SK-N-SH (cell line): ENCODE measurements at regions not wholly inside any gene's neighbourhood (a gene's known extent, or its start where the extent isn't known, plus 50 kb on each side); places are given as distances from the start of the nearest gene placed in this dataset.
A peak's percentile ranks its signal among the peaks of the same experiment; 100 is the strongest.
"Not testable (repeated sequence)": the region's sequence is repeated elsewhere in the genome, so short reads cannot be mapped to it uniquely, and the experiment has no call there.

Experiments used
- CTCF ChIA-PET: fragments of 300-600, 350-600 bp; formaldehyde crosslinking; extraction: SDS; loops from one replicate; lab custom pipeline; 2021; lab: Yijun Ruan, JAX
- POLR2A ChIA-PET: fragments of 350-600 bp; sonication (Branson Sonifier 250); formaldehyde crosslinking; extraction: SDS; loops from one replicate; lab custom pipeline; 2020; ENCODE audit warnings: antibody characterized with exemption, inconsistent platforms; lab: Yijun Ruan, JAX
- DNase-seq: peaks from one replicate; pipeline ENCODE4 v3.0.0; 2012
- H2AFZ ChIP-seq: fragments of 200-600 bp; sonication (generic); 2 replicates; pipeline ENCODE4 v1.8.1; 2016; ENCODE audit warnings: antibody characterized with exemption, mild to moderate bottlenecking, low read depth
- H3F3A ChIP-seq: fragments of 200-600 bp; sonication (generic); replicated peaks from 2 replicates; pipeline ENCODE3; 2016; ENCODE audit warnings: antibody characterized with exemption, mild to moderate bottlenecking; ENCODE audit not compliant: insufficient read depth
- H3K27ac ChIP-seq, 2 experiments: fragments of 200-500 bp in 1 of 2; fragments of 200-600 bp in 1 of 2; sonication (Bioruptor generic) in 1 of 2; sonication (generic), shearing (Covaris generic) in 1 of 2; 2 replicates each; pipeline versions ENCODE4 v1.5.1 to v1.6.1; 2014 to 2016; ENCODE audit warnings: low read depth in 2 of 2, inconsistent platforms in 1 of 2, low read length in 1 of 2, mild to moderate bottlenecking in 1 of 2, mixed read lengths in 1 of 2
- H3K27me3 ChIP-seq: fragments of 200-600 bp; sonication (generic), shearing (Covaris generic); 2 replicates; pipeline ENCODE4 v1.6.1; 2016; ENCODE audit warnings: mixed run types; ENCODE audit not compliant: insufficient read depth
- H3K36me3 ChIP-seq, 2 experiments: fragments of 200-500 bp in 1 of 2; fragments of 200-600 bp in 1 of 2; sonication (Bioruptor generic) in 1 of 2; sonication (generic) in 1 of 2; replicated peaks in 1 of 2; 2 replicates each; pipeline versions ENCODE3 to v1.5.1; 2014 to 2016; ENCODE audit warnings: low read length in 1 of 2, mild to moderate bottlenecking in 1 of 2; ENCODE audit not compliant: insufficient read depth in 2 of 2, control insufficient read depth in 1 of 2
- H3K4me1 ChIP-seq, 2 experiments: fragments of 200-500 bp in 1 of 2; fragments of 200-600 bp in 1 of 2; sonication (Bioruptor generic) in 1 of 2; sonication (generic), shearing (Covaris generic) in 1 of 2; 2 replicates each; pipeline versions ENCODE4 v1.5.1 to v1.6.1; 2014 to 2016; ENCODE audit warnings: low read depth in 1 of 2, low read length in 1 of 2, mixed run types in 1 of 2; ENCODE audit not compliant: insufficient read depth in 2 of 2, control insufficient read depth in 1 of 2
- H3K4me2 ChIP-seq: fragments of 200-600 bp; sonication (generic), shearing (Covaris generic); 2 replicates; pipeline ENCODE4 v1.6.1; 2017; ENCODE audit warnings: mixed run types
- H3K4me3 ChIP-seq, 2 experiments: fragments of 200-500 bp in 1 of 2; fragments of 200-600 bp in 1 of 2; sonication (Bioruptor generic) in 1 of 2; sonication (generic), shearing (Covaris generic) in 1 of 2; 2 replicates each; pipeline versions ENCODE4 v1.5.1 to v1.8.1; 2014 to 2016; ENCODE audit warnings: low read depth in 2 of 2, inconsistent platforms in 1 of 2, low read length in 1 of 2, mild to moderate bottlenecking in 1 of 2, mixed read lengths in 1 of 2, moderate library complexity in 1 of 2
- H3K79me2 ChIP-seq: fragments of 200-600 bp; sonication (generic); 2 replicates; pipeline ENCODE4 v1.8.1; 2017; ENCODE audit warnings: mild to moderate bottlenecking; ENCODE audit not compliant: insufficient read depth
- H3K9ac ChIP-seq: fragments of 200-600 bp; sonication (generic); 2 replicates; pipeline ENCODE4 v1.6.1; 2017; ENCODE audit warnings: mixed run types
- H3K9me2 ChIP-seq: fragments of 200-600 bp; sonication (generic); 2 replicates; pipeline ENCODE4 v1.6.1; 2017; ENCODE audit warnings: mixed run types
- H3K9me3 ChIP-seq: fragments of 200-600 bp; sonication (generic); 2 replicates; pipeline ENCODE4 v1.6.1; 2017; ENCODE audit warnings: mixed run types, mild to moderate bottlenecking, moderate library complexity
- H4K20me1 ChIP-seq: fragments of 200-600 bp; sonication (generic); 2 replicates; pipeline ENCODE4 v1.6.1; 2017; ENCODE audit warnings: mild to moderate bottlenecking, mixed run types; ENCODE audit not compliant: insufficient read depth
- EP300 ChIP-seq, 2 experiments: IDR thresholded peaks; 2 replicates each; pipeline versions ENCODE4 v1.4.0 to v1.6.1; 2012; ENCODE audit warnings: borderline replicate concordance in 1 of 2, low read depth in 1 of 2, low read length in 1 of 2
- FOSL2 ChIP-seq: IDR thresholded peaks from 2 replicates; pipeline ENCODE4 v1.4.0; 2012; ENCODE audit warnings: low read depth, mild to moderate bottlenecking, moderate library complexity, borderline replicate concordance
- FOXJ3 ChIP-seq: sonication (generic); formaldehyde crosslinking; IDR thresholded peaks from 2 replicates; pipeline ENCODE4 v1.5.1; 2020; ENCODE audit warnings: mild to moderate bottlenecking, missing genetic modification reagents
- GATA2 ChIP-seq: sonication (generic); formaldehyde crosslinking; IDR thresholded peaks from 2 replicates; pipeline ENCODE4 v1.5.0; 2020; ENCODE audit warnings: mild to moderate bottlenecking, missing genetic modification reagents
- JUND ChIP-seq: IDR thresholded peaks from 2 replicates; pipeline ENCODE4 v1.4.0; 2012
- NFIC ChIP-seq: IDR thresholded peaks from 2 replicates; pipeline ENCODE4 v1.4.0; 2012; ENCODE audit warnings: borderline replicate concordance
- PBX3 ChIP-seq: IDR thresholded peaks from 2 replicates; pipeline ENCODE4; 2012
- POLR2AphosphoS5 ChIP-seq: IDR thresholded peaks from 2 replicates; pipeline ENCODE4 v1.6.1; 2012; ENCODE audit warnings: low read depth, low read length
- RAD21 ChIP-seq: IDR thresholded peaks from 2 replicates; pipeline ENCODE4 v1.6.1; 2012; ENCODE audit warnings: mild to moderate bottlenecking, low read length
- RCOR1 ChIP-seq: fragments of 150-350 bp; IDR thresholded peaks from 2 replicates; pipeline ENCODE4 v1.6.1; 2017; ENCODE audit warnings: antibody characterized with exemption, low read length
- SIN3A ChIP-seq: IDR thresholded peaks from 2 replicates; pipeline ENCODE4 v1.6.1; 2012; ENCODE audit warnings: low read depth, mild to moderate bottlenecking, low read length, moderate library complexity, borderline replicate concordance
- TCF12 ChIP-seq: IDR thresholded peaks from 2 replicates; pipeline ENCODE4 v1.4.0; 2012
- TEAD4 ChIP-seq: IDR thresholded peaks from 2 replicates; pipeline ENCODE4 v1.4.0; 2012; ENCODE audit warnings: mild to moderate bottlenecking, borderline replicate concordance; ENCODE audit not compliant: insufficient read depth
- YY1 ChIP-seq: IDR thresholded peaks from 2 replicates; pipeline ENCODE4 v1.4.0; 2012; ENCODE audit warnings: low read depth, mild to moderate bottlenecking
- WGBS: methylation state at CpG from one replicate; pipeline ENCODE4 v1.1.6; 2017; ENCODE audit warnings: low lambda C conversion rate; 5-methylcytosine and 5-hydroxymethylcytosine counted together
- TF ChIP-seq, protein P1 (sequence below): IDR thresholded peaks from 2 replicates; pipeline ENCODE4 v1.4.0; 2012; ENCODE audit warnings: low read depth, borderline replicate concordance
- TF ChIP-seq, protein P2 (sequence below): IDR thresholded peaks from 2 replicates; pipeline ENCODE4 v1.6.1; 2012; ENCODE audit warnings: mild to moderate bottlenecking, low read depth, low read length, moderate library complexity

DNA sequence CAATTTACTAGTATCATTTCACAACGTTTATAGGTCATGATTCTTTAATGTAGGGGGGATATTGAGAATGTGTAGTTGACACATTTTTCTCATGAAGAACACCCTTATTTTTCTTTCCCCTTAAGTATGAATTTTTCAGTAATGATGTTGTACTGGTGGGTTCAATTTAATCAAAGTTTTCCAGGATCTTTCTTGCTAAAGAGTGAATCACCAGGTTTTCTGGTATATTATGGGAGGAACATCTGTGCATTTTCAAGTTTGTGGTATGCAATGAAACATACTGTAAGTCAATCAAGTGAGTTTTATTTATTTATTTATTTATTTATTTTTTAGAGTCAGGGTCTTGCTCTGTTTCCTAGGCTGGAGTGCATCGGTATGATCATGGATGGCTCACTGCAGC, 221.2 kb upstream of the PTGFR start:
- no peaks in the 10 kb centered on the region for H3K9me2 ChIP-seq
- no peak overlapping the region for H3K27ac ChIP-seq
- no peak overlapping the region for H3K9ac ChIP-seq
- no peaks in the 10 kb centered on the region for H3K36me3 ChIP-seq
- no peaks in the 10 kb centered on the region for H4K20me1 ChIP-seq
- POLR2A ChIA-PET, result no interaction called here
- H3K27me3 ChIP-seq, result no peaks in the 10 kb centered on the region
- no peak overlapping the region for H3K4me3 ChIP-seq
- H3K79me2 ChIP-seq, result no peaks in the 10 kb centered on the region
- no peak for DNase-seq
- H3F3A ChIP-seq, result no peaks in the 10 kb centered on the region
- no peak overlapping the region for H3K4me2 ChIP-seq
- TF ChIP-seq POLR2AphosphoS5 (no peak), FOSL2 (no peak), JUND (no peak), SIN3A (no peak)
- TF ChIP-seq, all 33 proteins: peak for 0
- Histone ChIP-seq H3K9me3 (no peaks in the 10 kb centered on the region), H2AFZ (no peak overlapping the region), H3K4me1 (no peaks in the 10 kb centered on the region)
- CTCF ChIA-PET, result no interaction called here
- 92% methylated on average over 2 of the region's 2 CpGs for WGBS

DNA sequence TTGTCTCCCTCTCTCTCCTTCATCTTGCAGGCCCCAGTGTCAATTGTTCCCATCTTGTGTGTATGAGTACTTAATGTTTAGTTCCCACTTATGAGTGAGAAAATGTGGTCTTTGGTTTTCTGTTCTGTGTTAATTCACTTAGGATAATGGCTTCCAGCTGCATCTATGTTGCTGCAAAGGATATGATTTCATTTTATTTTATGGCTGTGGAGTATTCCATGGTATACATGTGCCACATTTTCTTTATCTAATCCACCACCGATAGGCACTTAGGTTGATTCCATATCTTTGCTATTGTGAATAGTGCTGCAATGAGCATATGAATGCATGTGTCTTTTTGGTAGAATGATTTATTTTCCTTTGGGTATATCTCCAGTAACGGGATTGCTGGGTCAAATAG, 219.4 kb upstream of the PTGFR start:
- H3K27me3 ChIP-seq, H4K20me1 ChIP-seq, H2AFZ ChIP-seq, H3K9me2 ChIP-seq, H3K79me2 ChIP-seq, H3K27ac ChIP-seq, H3K4me2 ChIP-seq, H3K9ac ChIP-seq, H3K9me3 ChIP-seq, POLR2A ChIA-PET, H3K4me1 ChIP-seq, H3K36me3 ChIP-seq, H3F3A ChIP-seq, H3K4me3 ChIP-seq, DNase-seq: not testable (repeated sequence)
- CTCF ChIA-PET, result interaction anchor here (0.6 kb wide), 1 partner anchor 129 kb away, joined by 3 read pairs; no protein-coding TSS in a partner anchor
- 26% methylated on average over 2 of the region's 2 CpGs for WGBS
- peak; percentile 48 for TF ChIP-seq GATA2
- peak in 1 of 2 experiments; percentile 39; a peak in 2 of 4 replicates for TF ChIP-seq EP300 (IDR thresholded peaks at IDR 0.05; ENCODE audit: borderline replicate concordance in 1 of 2, low read depth in 1 of 2, low read length in 1 of 2)
- peak; percentile 43; the same call in 1 of the 2 replicates for TF ChIP-seq FOXJ3 (CRISPR knock-in tag)
- peak; percentile 74; the same call in 1 of the 2 replicates for TF ChIP-seq RCOR1
- 0 out of 2 replicates have a peak, but pooled peaks have one; percentile 22 for TF ChIP-seq TCF12

DNA sequence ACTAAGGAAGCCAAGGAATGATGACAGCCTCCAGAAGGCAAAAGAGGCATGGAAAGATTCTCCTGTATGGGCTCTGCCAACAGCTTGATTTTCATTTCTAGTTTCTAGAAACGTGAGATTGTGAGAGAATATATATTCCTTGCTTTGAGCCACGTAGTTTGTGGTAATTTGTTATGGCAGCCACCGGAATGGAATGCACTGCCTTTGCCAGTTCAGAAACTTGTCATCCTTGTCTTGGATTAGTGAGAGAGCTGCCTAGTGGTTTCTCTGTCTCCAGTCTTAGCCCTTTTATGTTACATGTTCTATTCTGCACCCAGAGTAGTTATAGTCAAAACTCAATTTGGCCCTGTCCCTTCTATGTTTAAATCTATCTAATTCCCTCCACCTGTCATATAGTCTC, 216.0 kb upstream of the PTGFR start:
- no peaks in the 10 kb centered on the region for H3K36me3 ChIP-seq
- H3K27me3 ChIP-seq, result no peaks in the 10 kb centered on the region
- H3K4me1 ChIP-seq, result peaks cover 6 to 38% of the 10 kb centered on the region in 2 experiments; a peak in 3 of 4 replicates
- WGBS, result 70% methylated on average over 3 of the region's 3 CpGs
- peak overlapping the region in 1 of 2 experiments; percentile 4; a peak in 1 of 4 replicates for H3K27ac ChIP-seq
- no peak for DNase-seq
- H3K4me2 ChIP-seq, result no peak overlapping the region
- H3K79me2 ChIP-seq, result no peaks in the 10 kb centered on the region
- H2AFZ ChIP-seq, result no peak overlapping the region
- no peak overlapping the region for H3K9ac ChIP-seq
- no peaks in the 10 kb centered on the region for H3K9me2 ChIP-seq
- H3K9me3 ChIP-seq, result no peaks in the 10 kb centered on the region
- no peak overlapping the region for H3K4me3 ChIP-seq
- no peaks in the 10 kb centered on the region for H4K20me1 ChIP-seq
- CTCF ChIA-PET, result interaction anchor here (1.9 kb wide), 1 partner anchor 58 kb away, joined by 5 read pairs; no protein-coding TSS in a partner anchor
- peaks cover 12% of the 10 kb centered on the region for H3F3A ChIP-seq
- POLR2A ChIA-PET, result no interaction called here
- TF ChIP-seq, protein P1, sequence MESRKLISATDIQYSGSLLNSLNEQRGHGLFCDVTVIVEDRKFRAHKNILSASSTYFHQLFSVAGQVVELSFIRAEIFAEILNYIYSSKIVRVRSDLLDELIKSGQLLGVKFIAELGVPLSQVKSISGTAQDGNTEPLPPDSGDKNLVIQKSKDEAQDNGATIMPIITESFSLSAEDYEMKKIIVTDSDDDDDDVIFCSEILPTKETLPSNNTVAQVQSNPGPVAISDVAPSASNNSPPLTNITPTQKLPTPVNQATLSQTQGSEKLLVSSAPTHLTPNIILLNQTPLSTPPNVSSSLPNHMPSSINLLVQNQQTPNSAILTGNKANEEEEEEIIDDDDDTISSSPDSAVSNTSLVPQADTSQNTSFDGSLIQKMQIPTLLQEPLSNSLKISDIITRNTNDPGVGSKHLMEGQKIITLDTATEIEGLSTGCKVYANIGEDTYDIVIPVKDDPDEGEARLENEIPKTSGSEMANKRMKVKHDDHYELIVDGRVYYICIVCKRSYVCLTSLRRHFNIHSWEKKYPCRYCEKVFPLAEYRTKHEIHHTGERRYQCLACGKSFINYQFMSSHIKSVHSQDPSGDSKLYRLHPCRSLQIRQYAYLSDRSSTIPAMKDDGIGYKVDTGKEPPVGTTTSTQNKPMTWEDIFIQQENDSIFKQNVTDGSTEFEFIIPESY, result no peak
- TF ChIP-seq TCF12 (peak; percentile 9; the same call in 1 of the 2 replicates), GATA2 (no peak), FOSL2 (no peak), POLR2AphosphoS5 (no peak), YY1 (no peak), PBX3 (peak; percentile 27; the same call in 1 of the 2 replicates), NFIC (peak; percentile 13; the same call in 1 of the 2 replicates), RAD21 (no peak), JUND (no peak), TEAD4 (no peak), FOXJ3 (CRISPR knock-in tag) (no peak)
- TF ChIP-seq, protein P2, sequence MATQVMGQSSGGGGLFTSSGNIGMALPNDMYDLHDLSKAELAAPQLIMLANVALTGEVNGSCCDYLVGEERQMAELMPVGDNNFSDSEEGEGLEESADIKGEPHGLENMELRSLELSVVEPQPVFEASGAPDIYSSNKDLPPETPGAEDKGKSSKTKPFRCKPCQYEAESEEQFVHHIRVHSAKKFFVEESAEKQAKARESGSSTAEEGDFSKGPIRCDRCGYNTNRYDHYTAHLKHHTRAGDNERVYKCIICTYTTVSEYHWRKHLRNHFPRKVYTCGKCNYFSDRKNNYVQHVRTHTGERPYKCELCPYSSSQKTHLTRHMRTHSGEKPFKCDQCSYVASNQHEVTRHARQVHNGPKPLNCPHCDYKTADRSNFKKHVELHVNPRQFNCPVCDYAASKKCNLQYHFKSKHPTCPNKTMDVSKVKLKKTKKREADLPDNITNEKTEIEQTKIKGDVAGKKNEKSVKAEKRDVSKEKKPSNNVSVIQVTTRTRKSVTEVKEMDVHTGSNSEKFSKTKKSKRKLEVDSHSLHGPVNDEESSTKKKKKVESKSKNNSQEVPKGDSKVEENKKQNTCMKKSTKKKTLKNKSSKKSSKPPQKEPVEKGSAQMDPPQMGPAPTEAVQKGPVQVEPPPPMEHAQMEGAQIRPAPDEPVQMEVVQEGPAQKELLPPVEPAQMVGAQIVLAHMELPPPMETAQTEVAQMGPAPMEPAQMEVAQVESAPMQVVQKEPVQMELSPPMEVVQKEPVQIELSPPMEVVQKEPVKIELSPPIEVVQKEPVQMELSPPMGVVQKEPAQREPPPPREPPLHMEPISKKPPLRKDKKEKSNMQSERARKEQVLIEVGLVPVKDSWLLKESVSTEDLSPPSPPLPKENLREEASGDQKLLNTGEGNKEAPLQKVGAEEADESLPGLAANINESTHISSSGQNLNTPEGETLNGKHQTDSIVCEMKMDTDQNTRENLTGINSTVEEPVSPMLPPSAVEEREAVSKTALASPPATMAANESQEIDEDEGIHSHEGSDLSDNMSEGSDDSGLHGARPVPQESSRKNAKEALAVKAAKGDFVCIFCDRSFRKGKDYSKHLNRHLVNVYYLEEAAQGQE, result no peak
